ENCODE measurements at regions not wholly inside any gene's neighbourhood (a gene's known extent, or its start where the extent isn't known, plus 50 kb on each side); places are given as distances from the start of the nearest gene placed in this dataset.

GRCh38 chr21:41059871-41060270 lies 108.1 kb upstream of the BACE2 start:
- H3K4me3 ChIP-seq (replicated peaks; ENCODE audit: low read depth, low read length): no peak overlapping the region
- no peak for TF ChIP-seq CTCF (IDR thresholded peaks at IDR 0.05; ENCODE audit: low read depth, low read length, missing control alignments)
- DNase-seq (ENCODE audit: extremely low read depth, low read depth): no peak

- TF ChIP-seq CTCF (IDR thresholded peaks at IDR 0.05; ENCODE audit: low read depth, low read length, missing control alignments): no peak
- H3K4me3 ChIP-seq (replicated peaks; ENCODE audit: low read depth, low read length): no peak overlapping the region
- no peak for DNase-seq (ENCODE audit: extremely low read depth, low read depth)
These were observed 106.3 kb upstream of the BACE2 start for GRCh38 chr21:41061701-41062100.

GRCh38 chr21:41064334-41064791 lies 103.6 kb upstream of the BACE2 start:
- TF ChIP-seq CTCF (IDR thresholded peaks at IDR 0.05; ENCODE audit: low read depth, low read length, missing control alignments): no peak
- no peak for DNase-seq (ENCODE audit: extremely low read depth, low read depth)
- no peak overlapping the region for H3K4me3 ChIP-seq (replicated peaks; ENCODE audit: low read depth, low read length)

- H3K4me3 ChIP-seq (replicated peaks; ENCODE audit: low read depth, low read length): no peak overlapping the region
- no peak for DNase-seq (ENCODE audit: extremely low read depth, low read depth)
- no peak for TF ChIP-seq CTCF (IDR thresholded peaks at IDR 0.05; ENCODE audit: low read depth, low read length, missing control alignments)
These were observed 103.0 kb upstream of the BACE2 start for GRCh38 chr21:41064951-41065350.

GRCh38 chr21:41065539-41065938 lies 102.4 kb upstream of the BACE2 start:
- DNase-seq (ENCODE audit: extremely low read depth, low read depth): no peak
- no peak overlapping the region for H3K4me3 ChIP-seq (replicated peaks; ENCODE audit: low read depth, low read length)
- no peak for TF ChIP-seq CTCF (IDR thresholded peaks at IDR 0.05; ENCODE audit: low read depth, low read length, missing control alignments)

GRCh38 chr21:41066086-41066938 lies 101.6 kb upstream of the BACE2 start:
- TF ChIP-seq CTCF (IDR thresholded peaks at IDR 0.05; ENCODE audit: low read depth, low read length, missing control alignments): no peak
- H3K4me3 ChIP-seq (replicated peaks; ENCODE audit: low read depth, low read length): no peak overlapping the region
- no peak for DNase-seq (ENCODE audit: extremely low read depth, low read depth)
